HepG2 (cell line): ENCODE measurements at regions not wholly inside any gene's neighbourhood (a gene's known extent, or its start where the extent isn't known, plus 50 kb on each side); places are given as distances from the start of the nearest gene placed in this dataset.

ENCODE experiments used
- ATAC-seq: fragments of 200-7000 bp; cut with Tn5 transposase; 3 replicates; pipeline ENCODE4 v1.9.1; 2020; ENCODE audit warnings: mild to moderate bottlenecking, moderate library complexity
- BruUV-seq: library from RNA; stranded (reverse); fragments of 400-500 nt; replicated peaks from 2 replicates; lab custom pipeline; 2021; lab: Mats Ljungman, UMichigan
- CTCF ChIA-PET: fragments of 300-600 bp; formaldehyde crosslinking; extraction: SDS; loops from one replicate; lab custom pipeline; 2021; ENCODE audit warnings: low total read pairs, inconsistent platforms, low intra/inter-chr PET ratio; lab: Yijun Ruan, JAX
- POLR2A ChIA-PET: fragments of 350-600 bp; sonication (Branson Sonifier 250); formaldehyde crosslinking; loops from one replicate; lab custom pipeline; 2020; ENCODE audit warnings: antibody characterized with exemption, inconsistent platforms; lab: Yijun Ruan, JAX
- DNase-seq: peaks from one replicate; pipeline ENCODE4 v3.0.0-alpha.2; 2015; ENCODE audit warnings: low spot score
- FAIRE-seq: peaks from 3 replicates; lab custom pipeline; 2011; peaks lifted over from hg19 to GRCh38; lab: Jason Lieb, UNC
- H2AFZ ChIP-seq: one replicate; pipeline ENCODE4 v1.6.1; 2011; ENCODE audit warnings: low read length, inconsistent platforms
- H3K27ac ChIP-seq: fragments of 300-600 bp; 3 replicates; pipeline ENCODE4 v1.8.0; 2011; ENCODE audit warnings: mixed run types, mild to moderate bottlenecking, mixed read lengths, low read length, inconsistent platforms; ENCODE audit not compliant: insufficient read depth; ENCODE audit errors: extremely low read length
- H3K27me3 ChIP-seq, 2 experiments: fragments of 200-600 bp in 1 of 2; 2 replicates in 1 of 2; 3 replicates in 1 of 2; pipeline versions ENCODE4 v1.6.0 to v1.8.0; 2011; ENCODE audit warnings: low read length in 2 of 2, mild to moderate bottlenecking in 2 of 2, moderate library complexity in 2 of 2, inconsistent platforms in 1 of 2; ENCODE audit not compliant: insufficient read depth in 2 of 2, control insufficient read depth in 1 of 2
- H3K36me3 ChIP-seq, 2 experiments: fragments of 200-600 bp in 1 of 2; replicated peaks in 1 of 2; 2 replicates in 1 of 2; 3 replicates in 1 of 2; pipeline versions ENCODE4 v1.5.1 to v1.8.0; 2011; ENCODE audit warnings: low read length in 2 of 2, inconsistent platforms in 1 of 2; ENCODE audit not compliant: insufficient read depth in 2 of 2, control insufficient read depth in 1 of 2
- H3K4me1 ChIP-seq: 2 replicates; pipeline ENCODE4 v1.5.1; 2012; ENCODE audit warnings: low read length, inconsistent platforms; ENCODE audit not compliant: insufficient read depth
- H3K4me2 ChIP-seq: 2 replicates; pipeline ENCODE4 v1.6.0; 2011; ENCODE audit warnings: low read depth, low read length, inconsistent platforms
- H3K4me3 ChIP-seq, 3 experiments: fragments of 200-600 bp in 1 of 3; sonication (generic), shearing (Covaris generic) in 1 of 3; replicated peaks in 1 of 3; 2 replicates each; pipeline ENCODE4 v1.5.1; 2011 to 2016; ENCODE audit warnings: low read length in 3 of 3, inconsistent platforms in 2 of 3, low read depth in 2 of 3, mild to moderate bottlenecking in 2 of 3, control low read depth in 1 of 3, mixed read lengths in 1 of 3; ENCODE audit not compliant: insufficient read depth in 1 of 3
- H3K79me2 ChIP-seq: one replicate; pipeline ENCODE4 v1.6.1; 2011; ENCODE audit warnings: low read length, inconsistent platforms; ENCODE audit not compliant: insufficient read depth
- H3K9ac ChIP-seq: 2 replicates; pipeline ENCODE4 v1.6.0; 2011; ENCODE audit warnings: mild to moderate bottlenecking, low read depth, low read length, inconsistent platforms; ENCODE audit not compliant: insufficient read depth
- H3K9me3 ChIP-seq: 2 replicates; pipeline ENCODE4 v1.5.1; 2012; ENCODE audit warnings: mild to moderate bottlenecking, low read length
- H4K20me1 ChIP-seq: 2 replicates; pipeline ENCODE4 v1.6.0; 2011; ENCODE audit warnings: inconsistent platforms, mild to moderate bottlenecking, low read length, moderate library complexity; ENCODE audit not compliant: insufficient read depth
- HOMEZ ChIP-seq: IDR thresholded peaks from 2 replicates; pipeline ENCODE4 v1.6.1; 2016; ENCODE audit warnings: low read depth
- IKZF5 ChIP-seq: IDR thresholded peaks from 2 replicates; pipeline ENCODE4 v1.6.1; 2018; ENCODE audit warnings: missing genetic modification reagents, mild to moderate bottlenecking, missing compliant biosample characterization
- MAFF ChIP-seq: IDR thresholded peaks from 2 replicates; pipeline ENCODE4 v1.6.1; 2011; ENCODE audit warnings: low read depth, low read length, improper control_type of control experiment
- MYC ChIP-seq: sonication (generic); formaldehyde crosslinking; IDR thresholded peaks from 2 replicates; pipeline ENCODE4 v1.9.0; 2021; ENCODE audit warnings: missing genetic modification reagents, borderline replicate concordance
- NRL ChIP-seq: sonication (generic); formaldehyde crosslinking; IDR thresholded peaks from 2 replicates; pipeline ENCODE4 v1.5.0; 2020; ENCODE audit warnings: missing genetic modification reagents, mild to moderate bottlenecking, moderate library complexity, borderline replicate concordance
- PHF20 ChIP-seq: sonication (generic); formaldehyde crosslinking; IDR thresholded peaks from 2 replicates; pipeline ENCODE4 v1.5.0; 2020; ENCODE audit warnings: mild to moderate bottlenecking, missing genetic modification reagents
- RFX1 ChIP-seq: fragments of 450-650 bp; IDR thresholded peaks from 2 replicates; pipeline ENCODE4 v1.6.1; 2017
- RNF2 ChIP-seq: fragments of 450-650 bp; conservative IDR thresholded peaks from 2 replicates; pipeline ENCODE4 v1.6.1; 2016; ENCODE audit warnings: low read depth
- SP5 ChIP-seq: IDR thresholded peaks from 2 replicates; pipeline ENCODE4 v1.6.1; 2016; ENCODE audit warnings: low read depth, borderline replicate concordance
- THAP8 ChIP-seq: sonication (generic); formaldehyde crosslinking; IDR thresholded peaks from 2 replicates; pipeline ENCODE4 v1.5.1; 2020; ENCODE audit warnings: missing genetic modification reagents, mild to moderate bottlenecking, borderline replicate concordance
- ZNF121 ChIP-seq: sonication (generic); formaldehyde crosslinking; IDR thresholded peaks from 2 replicates; pipeline ENCODE4 v1.5.0; 2020; ENCODE audit warnings: mild to moderate bottlenecking, missing genetic modification reagents
- ZNF234 ChIP-seq: sonication (generic); formaldehyde crosslinking; conservative IDR thresholded peaks from 2 replicates; pipeline ENCODE4 v1.5.1; 2020; ENCODE audit warnings: mild to moderate bottlenecking, missing genetic modification reagents
- ZNF343 ChIP-seq: sonication (generic); formaldehyde crosslinking; IDR thresholded peaks from 2 replicates; pipeline ENCODE4 v1.4.0; 2020; ENCODE audit warnings: mild to moderate bottlenecking, missing genetic modification reagents
- ZNF550 ChIP-seq: sonication (generic); formaldehyde crosslinking; IDR thresholded peaks from 2 replicates; pipeline ENCODE4 v1.4.0; 2020; ENCODE audit warnings: mild to moderate bottlenecking, missing genetic modification reagents, borderline replicate concordance
- ZNF589 ChIP-seq: sonication (generic); formaldehyde crosslinking; conservative IDR thresholded peaks from 2 replicates; pipeline ENCODE4 v1.8.0; 2022; ENCODE audit warnings: mild to moderate bottlenecking, moderate library complexity, missing genetic modification reagents
- ZNF777 ChIP-seq: sonication (generic); formaldehyde crosslinking; IDR thresholded peaks from 2 replicates; pipeline ENCODE4 v1.4.0; 2020; ENCODE audit warnings: missing genetic modification reagents
- WGBS: methylation state at CpG from one replicate; pipeline ENCODE4 v1.1.6; 2017; ENCODE audit warnings: low lambda C conversion rate; 5-methylcytosine and 5-hydroxymethylcytosine counted together
- in situ Hi-C: cut with HindIII; loops from 2 replicates; pipeline ENCODE4 v1.10.0; 2017; ENCODE audit warnings: low pct_unique_long_range_greater_than_20kb; ENCODE audit not compliant: extremely low pct_ligation_motif_present
- intact Hi-C: fragments of 100-400 bp; cut with micrococcal nuclease; formaldehyde crosslinking; loops from one replicate; pipeline ENCODE4 v1.10.0; 2022; ENCODE audit not compliant: unreplicated experiment

- Histone ChIP-seq H2AFZ (no peak overlapping the region), H4K20me1 (no peaks in the 10 kb centered on the region), H3K4me3 (no peak overlapping the region), H3K36me3 (no peaks in the 10 kb centered on the region), H3K4me2 (no peak overlapping the region), H3K27me3 (no peaks in the 10 kb centered on the region), H3K27ac (no peak overlapping the region), H3K79me2 (no peaks in the 10 kb centered on the region), H3K9me3 (no peaks in the 10 kb centered on the region), H3K4me1 (no peaks in the 10 kb centered on the region), H3K9ac (no peak overlapping the region)
- DNase-seq (no peak), ATAC-seq (no peak), FAIRE-seq (no peak)
- intact Hi-C loops (no loop called here), in situ Hi-C loops (no loop called here)
- ChIA-PET POLR2A (no interaction called here), CTCF (no interaction called here)
- no peak for TF ChIP-seq IKZF5 (CRISPR knock-in tag)
- TF ChIP-seq RNF2 = no peak
- no peak for TF ChIP-seq ZNF121 (CRISPR knock-in tag)
- TF ChIP-seq ZNF550 = no peak
- no peak for TF ChIP-seq MAFF
- no peak for TF ChIP-seq PHF20
- TF ChIP-seq MYC (CRISPR knock-in tag) = no peak
- TF ChIP-seq HOMEZ (CRISPR knock-in tag) = no peak
- no peak for TF ChIP-seq THAP8
- TF ChIP-seq SP5 = no peak
- TF ChIP-seq NRL (CRISPR knock-in tag) = no peak
- no peak for TF ChIP-seq ZNF343 (CRISPR knock-in tag)
- TF ChIP-seq RFX1 = no peak
- TF ChIP-seq ZNF777 (CRISPR knock-in tag) = no peak
- TF ChIP-seq ZNF234 = no peak
- no peak for TF ChIP-seq ZNF589
- 34% methylated on average over 4 of the region's 4 CpGs for WGBS
- BruUV-seq = no TSS peak
Measured at GRCh38 chr7:52030722-52031121, 714.1 kb upstream of the COBL start.
